PFSK-1 (cell line): ENCODE measurements at regions not wholly inside any gene's neighbourhood (a gene's known extent, or its start where the extent isn't known, plus 50 kb on each side); places are given as distances from the start of the nearest gene placed in this dataset.

Source experiments
- FOXP2 ChIP-seq: optimal IDR thresholded peaks from 2 replicates; pipeline ENCODE3; 2011; ENCODE audit warnings: borderline replicate concordance, control low read depth, inconsistent platforms; ENCODE audit not compliant: insufficient read depth; ENCODE audit errors: extremely low read length, extremely low read depth
- POLR2AphosphoS5 ChIP-seq: IDR thresholded peaks from 2 replicates; pipeline ENCODE4 v1.6.1; 2012; ENCODE audit warnings: low read depth, mild to moderate bottlenecking, control low read depth, low read length, moderate library complexity
- REST ChIP-seq, 2 experiments: IDR thresholded peaks; 2 replicates each; pipeline versions ENCODE4 v1.6.1 to v1.8.0; 2011 to 2012; ENCODE audit warnings: low read depth in 2 of 2, low read length in 2 of 2, control low read depth in 1 of 2, inconsistent platforms in 1 of 2, mild to moderate bottlenecking in 1 of 2, moderate library complexity in 1 of 2; ENCODE audit not compliant: insufficient read depth in 1 of 2

GRCh38 chr14:53553221-53553620, 400.1 kb upstream of the DDHD1 start:
- TF ChIP-seq FOXP2 (no peak), POLR2AphosphoS5 (no peak), REST (IDR thresholded peaks at IDR 0.05; ENCODE audit: insufficient read depth in 1 of 2, low read depth in 2 of 2, low read length in 2 of 2) (no peak)
